ENCODE measurements at regions not wholly inside any gene's neighbourhood (a gene's known extent, or its start where the extent isn't known, plus 50 kb on each side); places are given as distances from the start of the nearest gene placed in this dataset.

DNA sequence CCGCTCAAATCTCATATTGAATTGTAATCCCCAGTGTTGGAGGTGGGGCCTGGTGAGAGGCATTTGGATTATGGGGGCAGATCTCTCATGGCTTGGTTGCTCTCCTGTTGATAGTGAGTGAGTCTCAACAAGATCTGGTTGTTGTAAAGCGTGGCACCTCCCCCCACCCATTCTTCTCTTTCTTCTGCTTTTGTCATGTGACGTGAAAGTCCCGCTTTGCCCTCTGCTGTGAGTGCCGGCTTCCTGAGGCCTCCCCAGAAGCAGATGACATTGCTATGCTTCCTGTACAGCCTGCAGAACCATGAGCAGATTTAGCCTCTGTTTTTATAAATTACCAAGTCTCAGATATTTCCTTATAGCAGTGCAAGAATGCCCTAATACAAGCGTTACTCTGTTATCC lies 673.8 kb downstream of the ADCYAP1 start:
- no peaks in the 10 kb centered on the region for H3K27me3 ChIP-seq (ENCODE audit: insufficient read depth, low read length)
- H3K79me1 ChIP-seq (ENCODE audit: low read length), result no peaks in the 10 kb centered on the region
- no peak overlapping the region for H3K4me2 ChIP-seq (ENCODE audit: low read length)
- no peaks in the 10 kb centered on the region for H3K79me2 ChIP-seq (ENCODE audit: control insufficient read depth, insufficient read depth, low read length, poor library complexity)
- no peak overlapping the region for H2BK12ac ChIP-seq (ENCODE audit: low read length)
- no peak overlapping the region for H3K14ac ChIP-seq (ENCODE audit: low read length)
- H3K4me3 ChIP-seq (ENCODE audit: low read depth, low read length), result no peak overlapping the region
- no peak overlapping the region for H2AK5ac ChIP-seq (ENCODE audit: low read length)
- H3K9me3 ChIP-seq (ENCODE audit: insufficient read depth, low read depth, low read length), result no peaks in the 10 kb centered on the region
- DNase-seq, result no peak
- no peak overlapping the region for H3K23ac ChIP-seq (ENCODE audit: low read length)
- no peak overlapping the region for H3K4ac ChIP-seq (ENCODE audit: low read depth, low read length)
- H3K36me3 ChIP-seq (ENCODE audit: control insufficient read depth in 1 of 2, insufficient read depth in 2 of 2, low read length in 2 of 2), result no peaks in the 10 kb centered on the region
- H4K91ac ChIP-seq (ENCODE audit: low read depth, low read length), result no peak overlapping the region
- H4K8ac ChIP-seq (ENCODE audit: low read depth, low read length), result no peak overlapping the region
- H2AFZ ChIP-seq (ENCODE audit: insufficient read depth, low read length, poor library complexity), result no peak overlapping the region
- no peak overlapping the region for H3K18ac ChIP-seq (ENCODE audit: low read length)
- H3K9ac ChIP-seq (ENCODE audit: low read length), result no peak overlapping the region
- H3K4me1 ChIP-seq (ENCODE audit: control insufficient read depth in 1 of 2, insufficient read depth in 2 of 2, low read length in 2 of 2), result no peaks in the 10 kb centered on the region
- WGBS (ENCODE audit: extremely low coverage, insufficient coverage, insufficient read length), result no CpG with 5 or more reads among the region's 6 CpGs
- no peak overlapping the region for H2BK120ac ChIP-seq (ENCODE audit: insufficient read depth, low read length, poor library complexity)
- no peak overlapping the region for H2BK5ac ChIP-seq (ENCODE audit: low read depth, low read length, poor library complexity)
- H4K12ac ChIP-seq (ENCODE audit: low read depth, low read length), result no peak overlapping the region
- H3K27ac ChIP-seq (ENCODE audit: low read depth, low read length), result no peak overlapping the region

DNA sequence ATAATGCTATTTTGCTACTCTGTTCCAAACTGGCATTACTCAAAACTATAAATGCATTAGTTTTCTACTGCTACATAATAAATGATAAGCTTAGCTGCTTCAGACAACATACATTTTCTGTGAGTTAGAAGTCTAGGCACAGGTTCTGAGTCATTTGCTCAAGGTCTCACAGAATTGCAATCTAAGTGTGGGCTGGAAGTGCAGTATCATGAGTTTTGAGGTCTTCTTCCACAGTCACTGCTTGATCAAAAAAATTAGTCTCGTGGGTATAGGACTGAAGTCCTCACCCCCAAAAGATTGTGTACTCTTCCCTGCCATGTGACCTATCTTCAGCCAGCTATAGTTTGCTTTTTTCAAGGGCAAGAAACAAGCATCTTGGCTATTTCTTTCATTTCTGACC lies 676.9 kb downstream of the ADCYAP1 start:
- no peak overlapping the region for H4K91ac ChIP-seq (ENCODE audit: low read depth, low read length)
- H3K27ac ChIP-seq (ENCODE audit: low read depth, low read length), result no peak overlapping the region
- no peaks in the 10 kb centered on the region for H3K79me1 ChIP-seq (ENCODE audit: low read length)
- no peak overlapping the region for H3K23ac ChIP-seq (ENCODE audit: low read length)
- no peak overlapping the region for H2BK120ac ChIP-seq (ENCODE audit: insufficient read depth, low read length, poor library complexity)
- H4K12ac ChIP-seq (ENCODE audit: low read depth, low read length), result no peak overlapping the region
- H2AK5ac ChIP-seq (ENCODE audit: low read length), result no peak overlapping the region
- no peak overlapping the region for H2AFZ ChIP-seq (ENCODE audit: insufficient read depth, low read length, poor library complexity)
- H3K4me1 ChIP-seq (ENCODE audit: control insufficient read depth in 1 of 2, insufficient read depth in 2 of 2, low read length in 2 of 2), result no peaks in the 10 kb centered on the region
- H4K8ac ChIP-seq (ENCODE audit: low read depth, low read length), result no peak overlapping the region
- DNase-seq, result no peak
- no peak overlapping the region for H3K4me3 ChIP-seq (ENCODE audit: low read depth, low read length)
- no peaks in the 10 kb centered on the region for H3K36me3 ChIP-seq (ENCODE audit: control insufficient read depth in 1 of 2, insufficient read depth in 2 of 2, low read length in 2 of 2)
- H2BK5ac ChIP-seq (ENCODE audit: low read depth, low read length, poor library complexity), result no peak overlapping the region
- no peak overlapping the region for H3K14ac ChIP-seq (ENCODE audit: low read length)
- H3K18ac ChIP-seq (ENCODE audit: low read length), result no peak overlapping the region
- no peak overlapping the region for H2BK12ac ChIP-seq (ENCODE audit: low read length)
- H3K27me3 ChIP-seq (ENCODE audit: insufficient read depth, low read length), result no peaks in the 10 kb centered on the region
- H3K79me2 ChIP-seq (ENCODE audit: control insufficient read depth, insufficient read depth, low read length, poor library complexity), result no peaks in the 10 kb centered on the region
- no peak overlapping the region for H3K4me2 ChIP-seq (ENCODE audit: low read length)
- no peaks in the 10 kb centered on the region for H3K9me3 ChIP-seq (ENCODE audit: insufficient read depth, low read depth, low read length)
- no peak overlapping the region for H3K4ac ChIP-seq (ENCODE audit: low read depth, low read length)
- H3K9ac ChIP-seq (ENCODE audit: low read length), result no peak overlapping the region
- WGBS (ENCODE audit: extremely low coverage, insufficient coverage, insufficient read length), result no CpG with 5 or more reads among the region's 1 CpG

- H2AFZ ChIP-seq (ENCODE audit: insufficient read depth, low read length, poor library complexity), result no peak overlapping the region
- H3K14ac ChIP-seq (ENCODE audit: low read length), result no peak overlapping the region
- H2BK120ac ChIP-seq (ENCODE audit: insufficient read depth, low read length, poor library complexity), result no peak overlapping the region
- no peaks in the 10 kb centered on the region for H3K9me3 ChIP-seq (ENCODE audit: insufficient read depth, low read depth, low read length)
- H2BK5ac ChIP-seq (ENCODE audit: low read depth, low read length, poor library complexity), result no peak overlapping the region
- WGBS (ENCODE audit: extremely low coverage, insufficient coverage, insufficient read length), result no CpG with 5 or more reads among the region's 7 CpGs
- H2BK12ac ChIP-seq (ENCODE audit: low read length), result no peak overlapping the region
- H3K4me2 ChIP-seq (ENCODE audit: low read length), result no peak overlapping the region
- no peak overlapping the region for H3K4me3 ChIP-seq (ENCODE audit: low read depth, low read length)
- no peak overlapping the region for H4K8ac ChIP-seq (ENCODE audit: low read depth, low read length)
- no peak overlapping the region for H3K9ac ChIP-seq (ENCODE audit: low read length)
- H2AK5ac ChIP-seq (ENCODE audit: low read length), result no peak overlapping the region
- H3K18ac ChIP-seq (ENCODE audit: low read length), result no peak overlapping the region
- peak; percentile 7 to 68 for DNase-seq
- no peak overlapping the region for H3K27ac ChIP-seq (ENCODE audit: low read depth, low read length)
- H3K23ac ChIP-seq (ENCODE audit: low read length), result no peak overlapping the region
- H3K79me1 ChIP-seq (ENCODE audit: low read length), result no peaks in the 10 kb centered on the region
- H4K91ac ChIP-seq (ENCODE audit: low read depth, low read length), result no peak overlapping the region
- no peaks in the 10 kb centered on the region for H3K36me3 ChIP-seq (ENCODE audit: control insufficient read depth in 1 of 2, insufficient read depth in 2 of 2, low read length in 2 of 2)
- no peaks in the 10 kb centered on the region for H3K79me2 ChIP-seq (ENCODE audit: control insufficient read depth, insufficient read depth, low read length, poor library complexity)
- no peak overlapping the region for H4K12ac ChIP-seq (ENCODE audit: low read depth, low read length)
- H3K27me3 ChIP-seq (ENCODE audit: insufficient read depth, low read length), result no peaks in the 10 kb centered on the region
- no peak overlapping the region for H3K4ac ChIP-seq (ENCODE audit: low read depth, low read length)
- H3K4me1 ChIP-seq (ENCODE audit: control insufficient read depth in 1 of 2, insufficient read depth in 2 of 2, low read length in 2 of 2), result no peaks in the 10 kb centered on the region
Measured at GRCh38 chr18:1585881-1586488, 681.3 kb downstream of the ADCYAP1 start.

DNA sequence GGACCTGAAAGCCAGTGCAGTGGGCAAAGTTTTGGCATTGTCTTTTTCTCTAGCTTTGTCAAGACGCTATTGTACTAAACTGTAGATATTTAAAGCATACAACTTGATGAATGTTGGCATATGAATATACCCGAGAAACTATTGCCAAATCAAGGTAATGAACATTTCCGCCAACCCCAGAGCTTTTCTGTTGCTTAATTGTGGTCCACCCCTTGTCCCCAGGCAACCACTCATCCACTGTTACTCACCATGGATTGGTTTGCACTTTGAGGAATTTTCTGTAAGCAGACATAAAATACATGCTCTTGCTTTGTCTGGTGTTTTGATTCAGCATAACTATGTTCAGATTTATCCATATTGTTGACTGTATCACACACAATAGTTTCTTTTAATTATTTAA lies 688.4 kb downstream of the ADCYAP1 start:
- H3K79me2 ChIP-seq (ENCODE audit: control insufficient read depth, insufficient read depth, low read length, poor library complexity), result no peaks in the 10 kb centered on the region
- no CpG with 5 or more reads among the region's 3 CpGs for WGBS (ENCODE audit: extremely low coverage, insufficient coverage, insufficient read length)
- H3K4ac ChIP-seq (ENCODE audit: low read depth, low read length), result no peak overlapping the region
- H3K14ac ChIP-seq (ENCODE audit: low read length), result no peak overlapping the region
- no peak overlapping the region for H2BK5ac ChIP-seq (ENCODE audit: low read depth, low read length, poor library complexity)
- no peaks in the 10 kb centered on the region for H3K79me1 ChIP-seq (ENCODE audit: low read length)
- H2AFZ ChIP-seq (ENCODE audit: insufficient read depth, low read length, poor library complexity), result no peak overlapping the region
- DNase-seq, result no peak
- no peaks in the 10 kb centered on the region for H3K27me3 ChIP-seq (ENCODE audit: insufficient read depth, low read length)
- H3K9ac ChIP-seq (ENCODE audit: low read length), result no peak overlapping the region
- H3K9me3 ChIP-seq (ENCODE audit: insufficient read depth, low read depth, low read length), result no peaks in the 10 kb centered on the region
- H2BK12ac ChIP-seq (ENCODE audit: low read length), result no peak overlapping the region
- no peak overlapping the region for H3K18ac ChIP-seq (ENCODE audit: low read length)
- no peaks in the 10 kb centered on the region for H3K36me3 ChIP-seq (ENCODE audit: control insufficient read depth in 1 of 2, insufficient read depth in 2 of 2, low read length in 2 of 2)
- H4K91ac ChIP-seq (ENCODE audit: low read depth, low read length), result no peak overlapping the region
- H2AK5ac ChIP-seq (ENCODE audit: low read length), result no peak overlapping the region
- H3K27ac ChIP-seq (ENCODE audit: low read depth, low read length), result no peak overlapping the region
- no peak overlapping the region for H4K12ac ChIP-seq (ENCODE audit: low read depth, low read length)
- H3K23ac ChIP-seq (ENCODE audit: low read length), result no peak overlapping the region
- no peak overlapping the region for H3K4me2 ChIP-seq (ENCODE audit: low read length)
- no peaks in the 10 kb centered on the region for H3K4me1 ChIP-seq (ENCODE audit: control insufficient read depth in 1 of 2, insufficient read depth in 2 of 2, low read length in 2 of 2)
- H2BK120ac ChIP-seq (ENCODE audit: insufficient read depth, low read length, poor library complexity), result no peak overlapping the region
- no peak overlapping the region for H3K4me3 ChIP-seq (ENCODE audit: low read depth, low read length)
- H4K8ac ChIP-seq (ENCODE audit: low read depth, low read length), result no peak overlapping the region

Data from trophoblast cell (in vitro differentiated cells and primary cell).